ENCODE measurements at regions not wholly inside any gene's neighbourhood (a gene's known extent, or its start where the extent isn't known, plus 50 kb on each side); places are given as distances from the start of the nearest gene placed in this dataset.

DNA sequence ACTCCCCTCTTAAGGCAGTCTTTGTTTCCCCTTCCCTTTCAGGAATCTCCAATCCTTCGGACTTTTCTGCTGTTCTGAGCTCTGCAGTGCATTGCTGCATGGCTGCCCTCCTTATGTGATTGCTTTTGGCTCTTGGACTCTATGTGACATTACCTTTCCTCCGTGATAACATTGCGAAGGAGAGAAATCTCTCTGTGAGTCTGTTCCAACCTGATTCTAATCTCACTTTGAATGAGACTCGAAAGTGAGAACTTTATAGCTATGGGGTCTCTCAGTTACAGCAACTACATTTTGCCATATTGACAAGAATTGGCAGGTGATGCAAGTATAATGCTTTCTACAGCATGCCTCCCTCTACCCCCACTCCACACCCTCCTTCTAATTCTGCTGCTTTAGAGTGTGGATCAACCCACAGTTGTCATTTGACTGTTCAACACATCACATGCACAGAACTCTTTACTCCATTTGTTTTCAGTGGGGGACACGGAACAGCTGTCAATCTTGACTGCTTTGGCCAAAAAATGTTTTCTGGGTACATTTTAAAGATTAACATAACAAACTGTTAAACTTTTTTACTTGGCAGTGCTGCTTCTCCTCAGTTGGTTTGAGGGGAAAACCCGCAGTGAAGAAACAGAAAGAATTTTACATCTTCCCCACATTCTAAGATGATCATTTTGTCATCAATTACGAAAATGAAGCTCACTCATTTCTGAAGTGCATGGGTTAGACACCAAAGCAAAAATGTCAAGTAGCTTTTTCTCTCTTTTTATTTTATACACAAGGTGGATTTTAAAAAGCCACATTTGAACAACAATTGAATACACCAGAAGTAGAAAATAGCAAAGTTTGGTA is 125.5 kb upstream of the RMST start:
- no peak for TF ChIP-seq POLR2A (IDR thresholded peaks at IDR 0.05)
- TF ChIP-seq, protein P1, sequence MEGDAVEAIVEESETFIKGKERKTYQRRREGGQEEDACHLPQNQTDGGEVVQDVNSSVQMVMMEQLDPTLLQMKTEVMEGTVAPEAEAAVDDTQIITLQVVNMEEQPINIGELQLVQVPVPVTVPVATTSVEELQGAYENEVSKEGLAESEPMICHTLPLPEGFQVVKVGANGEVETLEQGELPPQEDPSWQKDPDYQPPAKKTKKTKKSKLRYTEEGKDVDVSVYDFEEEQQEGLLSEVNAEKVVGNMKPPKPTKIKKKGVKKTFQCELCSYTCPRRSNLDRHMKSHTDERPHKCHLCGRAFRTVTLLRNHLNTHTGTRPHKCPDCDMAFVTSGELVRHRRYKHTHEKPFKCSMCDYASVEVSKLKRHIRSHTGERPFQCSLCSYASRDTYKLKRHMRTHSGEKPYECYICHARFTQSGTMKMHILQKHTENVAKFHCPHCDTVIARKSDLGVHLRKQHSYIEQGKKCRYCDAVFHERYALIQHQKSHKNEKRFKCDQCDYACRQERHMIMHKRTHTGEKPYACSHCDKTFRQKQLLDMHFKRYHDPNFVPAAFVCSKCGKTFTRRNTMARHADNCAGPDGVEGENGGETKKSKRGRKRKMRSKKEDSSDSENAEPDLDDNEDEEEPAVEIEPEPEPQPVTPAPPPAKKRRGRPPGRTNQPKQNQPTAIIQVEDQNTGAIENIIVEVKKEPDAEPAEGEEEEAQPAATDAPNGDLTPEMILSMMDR (IDR thresholded peaks at IDR 0.05): no peak

All from sigmoid colon (tissue), 3 donors.